GM18873 (cell line): ENCODE measurements at regions not wholly inside any gene's neighbourhood (a gene's known extent, or its start where the extent isn't known, plus 50 kb on each side); places are given as distances from the start of the nearest gene placed in this dataset.

ENCODE experiments used
- ATAC-seq: cut with Tn5 transposase; IDR thresholded peaks from one replicate; pipeline ENCODE4 v1.9.1; 2021; ENCODE audit warnings: mild to moderate bottlenecking, moderate library complexity, moderate number of reproducible peaks; ENCODE audit not compliant: unreplicated experiment, low FRiP score

DNA sequence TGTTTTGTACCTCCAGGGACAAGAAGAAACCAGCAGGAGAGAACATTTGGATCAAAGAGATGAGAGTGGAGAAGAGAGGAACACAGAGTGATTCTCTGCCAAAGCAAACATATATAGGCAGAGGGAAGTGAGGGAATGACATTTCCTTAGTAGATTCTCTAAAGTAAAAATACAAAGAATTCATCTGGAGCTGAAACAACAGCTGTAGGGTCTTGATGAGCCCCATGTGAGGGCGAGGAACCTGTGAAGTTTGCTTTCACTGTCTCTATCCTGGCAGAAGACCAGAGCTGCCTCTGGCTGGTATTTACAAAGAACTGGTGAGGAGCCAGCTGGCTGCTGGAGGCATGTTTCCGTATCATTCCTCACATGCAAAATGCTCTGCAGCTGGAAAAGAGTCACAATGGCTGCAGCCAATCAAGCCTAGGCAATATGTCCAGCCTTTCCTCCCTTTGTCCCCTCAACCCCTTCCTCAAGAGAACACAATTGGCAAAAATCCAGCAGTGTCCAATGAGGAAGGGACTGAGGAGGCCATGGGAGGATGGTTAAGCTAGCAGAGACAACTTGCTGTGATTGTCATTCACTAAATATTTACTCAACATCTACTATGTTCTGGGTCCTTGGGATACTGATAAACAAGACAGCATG, 122.5 kb downstream of the PHLDA1 start:
- no peak for ATAC-seq

DNA sequence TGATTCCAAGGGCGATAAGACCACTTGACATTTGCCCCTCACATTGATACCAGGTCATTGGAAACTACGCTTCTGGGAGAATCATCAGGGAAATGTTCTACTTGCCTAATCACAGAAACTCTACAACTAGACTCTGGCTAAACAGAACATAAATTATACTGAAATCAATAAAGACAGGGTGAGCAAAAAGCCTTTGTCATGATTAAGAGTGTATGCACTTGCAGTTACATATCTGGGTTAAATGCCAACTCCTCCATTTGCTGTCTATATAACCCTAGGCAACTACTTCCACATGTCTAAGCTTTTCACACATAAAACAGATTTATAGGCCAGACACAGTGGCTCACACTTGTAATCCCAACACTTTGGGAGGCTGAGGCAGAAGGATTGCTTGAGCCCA, 125.7 kb downstream of the PHLDA1 start:
- no peak for ATAC-seq

DNA sequence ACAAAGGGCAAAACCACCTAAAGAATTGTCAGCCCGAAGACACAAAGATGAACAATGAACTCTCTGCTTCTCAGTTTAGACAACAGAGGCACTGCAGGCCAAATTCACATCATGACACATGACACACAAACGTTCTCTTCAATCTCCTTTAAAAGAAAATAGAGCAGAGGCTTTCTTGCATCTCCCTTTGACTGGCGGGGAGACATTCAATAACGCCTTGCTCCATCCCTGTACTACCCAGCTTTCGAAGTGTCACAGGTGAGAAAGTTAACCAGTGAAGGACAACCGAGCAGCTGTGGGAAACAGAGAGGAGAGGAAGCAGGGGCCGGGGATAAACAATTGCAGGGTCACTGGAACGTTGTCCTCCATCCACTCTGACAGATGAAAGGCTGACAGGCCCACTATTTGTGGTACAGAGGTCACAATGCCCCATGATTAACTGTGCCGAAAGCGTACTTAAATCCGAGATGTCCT, 130.8 kb downstream of the PHLDA1 start:
- ATAC-seq = no peak

DNA sequence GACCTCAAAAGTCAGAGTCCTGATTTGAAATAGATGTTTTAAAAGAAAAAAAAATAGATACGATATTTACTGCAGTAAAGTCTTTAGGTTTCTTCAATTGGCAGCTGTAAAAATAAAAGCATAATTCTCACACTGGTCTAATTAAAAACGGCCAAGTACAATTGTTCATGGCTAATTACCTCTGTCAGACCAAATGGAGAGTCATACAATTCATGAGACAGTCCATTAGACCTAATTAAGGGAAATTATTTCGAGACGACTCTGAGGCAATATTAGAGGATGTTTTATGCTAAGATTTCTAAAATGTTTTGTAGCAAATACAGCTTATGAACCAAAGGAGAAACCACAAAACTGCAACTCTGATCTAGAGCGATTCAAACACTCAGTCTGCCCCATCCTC, 131.3 kb downstream of the PHLDA1 start:
- no peak for ATAC-seq

DNA sequence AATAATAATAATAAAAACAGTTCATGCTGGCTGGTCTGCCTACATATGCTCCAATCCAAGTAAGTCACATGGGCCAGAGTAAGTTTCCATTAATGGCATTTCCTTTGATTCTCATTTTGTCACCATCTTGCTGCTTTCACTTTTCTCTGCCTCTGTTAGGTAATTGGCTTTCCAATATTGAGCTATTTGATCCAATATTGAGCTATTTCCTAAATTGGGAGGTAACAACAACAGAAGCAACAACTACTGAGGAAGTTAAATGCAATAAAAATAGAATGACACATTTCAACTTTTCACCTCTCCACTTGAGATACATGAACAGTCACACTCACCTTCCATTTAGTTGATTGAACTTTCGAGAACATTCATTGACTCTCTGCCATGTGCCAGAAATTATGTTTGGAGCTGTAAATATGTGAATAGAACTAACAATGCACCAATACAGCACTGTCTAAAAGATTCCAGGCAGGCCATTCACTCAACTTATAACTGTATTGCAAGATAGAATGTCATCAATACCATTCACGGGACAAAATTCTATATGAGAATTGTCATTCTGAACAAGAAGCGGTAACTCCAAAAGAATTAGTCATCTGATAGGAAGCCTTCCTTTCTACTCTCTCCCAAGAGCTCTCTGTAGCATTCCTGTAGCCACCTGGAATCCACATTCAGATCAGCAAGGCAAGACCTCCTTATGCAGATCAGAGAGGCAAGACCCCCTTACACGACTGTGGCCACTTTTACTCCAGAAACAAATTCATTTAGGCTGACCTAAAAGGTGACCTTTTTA, 136.4 kb downstream of the PHLDA1 start:
- no peak for ATAC-seq

DNA sequence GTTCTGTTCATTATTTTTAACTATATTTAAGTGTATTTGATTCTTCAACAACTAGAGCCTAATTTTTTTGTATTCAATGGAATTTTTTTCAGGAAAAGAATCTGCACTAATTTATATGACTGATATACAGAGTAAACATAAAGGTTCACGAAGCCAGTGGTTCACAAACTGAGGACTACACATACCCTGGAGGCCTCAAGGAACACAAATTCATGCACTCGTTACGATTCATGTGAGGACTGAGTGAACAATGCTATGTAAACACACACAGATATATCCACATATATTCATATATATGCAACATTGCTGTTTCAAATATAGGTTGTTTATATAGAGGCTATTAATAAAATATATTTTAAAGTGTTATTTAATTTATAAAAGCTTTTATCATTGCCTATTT, 137.8 kb downstream of the PHLDA1 start:
- ATAC-seq = no peak

DNA sequence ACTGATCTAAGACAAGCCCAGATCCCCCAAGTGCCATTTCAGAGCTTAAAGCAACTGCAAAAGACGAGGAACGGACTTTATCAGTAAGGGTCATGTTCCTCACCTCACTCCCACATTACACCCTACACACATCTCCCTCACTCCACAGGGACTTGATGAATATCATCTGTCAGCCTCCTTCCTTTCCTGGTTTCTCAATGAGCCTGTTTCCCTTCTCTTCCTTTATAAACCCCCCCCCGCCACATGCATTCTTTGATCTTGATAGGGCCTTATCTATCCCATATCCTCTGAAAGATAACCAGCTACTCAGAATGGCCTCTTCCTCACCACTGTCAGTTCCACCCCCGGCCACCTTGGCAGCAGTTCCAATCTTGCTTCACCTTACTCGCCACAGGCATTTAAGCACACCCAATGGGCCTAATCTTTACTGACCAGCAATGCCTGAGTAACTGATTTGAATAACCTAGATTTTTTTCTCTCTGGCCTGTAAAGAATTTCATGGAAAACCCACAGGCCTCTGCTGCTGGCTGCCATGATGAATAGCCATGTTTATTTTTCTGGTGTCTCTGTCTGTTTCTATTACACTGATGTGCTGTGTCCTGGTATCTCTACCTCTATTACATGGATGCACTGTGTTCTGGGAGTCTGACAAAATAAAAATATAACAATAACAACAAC, 138.7 kb downstream of the PHLDA1 start:
- no peak for ATAC-seq

DNA sequence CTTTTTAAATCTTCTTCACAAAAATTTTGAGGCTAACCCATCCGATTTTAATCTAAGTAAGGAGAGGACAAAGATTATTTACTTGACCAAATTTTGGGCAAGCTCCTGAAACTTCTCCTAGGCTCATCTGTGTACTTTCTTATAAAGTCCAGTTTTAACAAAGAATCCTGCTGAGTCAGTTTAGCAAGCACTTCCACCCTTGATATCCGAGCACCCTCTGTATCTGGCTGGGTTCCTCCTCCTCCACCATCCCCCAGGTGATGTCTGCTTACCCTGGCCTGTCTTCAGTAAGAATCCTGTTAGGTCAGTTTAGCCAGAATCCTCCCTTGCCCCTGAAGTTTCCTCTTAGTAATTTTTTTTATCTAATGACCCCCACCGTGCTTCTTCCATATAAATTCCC, 140.5 kb downstream of the PHLDA1 start:
- no peak for ATAC-seq

DNA sequence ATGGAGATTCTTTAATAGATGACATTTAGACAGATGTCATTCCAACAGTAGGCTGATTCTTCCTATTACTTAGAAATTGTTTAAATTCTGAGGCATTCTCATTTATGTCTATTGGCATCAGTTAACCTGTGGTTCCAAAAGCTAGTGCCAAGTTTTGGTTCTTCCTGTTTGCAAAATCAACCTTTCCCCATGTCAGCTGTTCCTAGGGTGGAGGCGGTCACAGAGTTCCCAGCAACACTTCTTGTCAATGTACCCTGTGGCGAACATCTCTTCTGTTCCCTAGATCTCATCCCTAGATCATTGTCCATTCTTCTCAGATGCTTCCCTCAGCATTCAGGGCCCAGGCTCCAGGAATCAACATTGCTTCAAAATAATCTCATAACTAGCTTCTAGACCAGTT, 140.9 kb downstream of the PHLDA1 start:
- ATAC-seq = no peak

DNA sequence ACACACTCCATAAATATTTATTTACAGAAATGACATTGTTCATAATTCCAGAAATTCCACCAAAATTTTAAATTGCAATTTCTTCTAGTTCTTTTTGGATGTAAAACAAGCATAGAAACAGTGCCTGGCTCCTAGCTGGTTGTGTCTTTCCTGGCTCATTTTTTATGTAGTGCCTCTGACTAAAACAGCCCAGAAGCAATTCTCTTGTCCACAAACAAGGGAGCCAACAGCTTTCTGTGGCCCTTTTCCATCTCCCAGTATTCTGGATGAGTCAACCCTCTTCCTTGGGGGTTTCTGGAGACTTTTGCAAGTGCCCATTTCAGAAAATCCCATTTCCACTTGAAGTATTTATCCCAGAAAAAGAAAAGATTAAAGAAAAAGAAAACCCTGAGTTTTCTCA, 141.4 kb downstream of the PHLDA1 start:
- ATAC-seq = no peak

DNA sequence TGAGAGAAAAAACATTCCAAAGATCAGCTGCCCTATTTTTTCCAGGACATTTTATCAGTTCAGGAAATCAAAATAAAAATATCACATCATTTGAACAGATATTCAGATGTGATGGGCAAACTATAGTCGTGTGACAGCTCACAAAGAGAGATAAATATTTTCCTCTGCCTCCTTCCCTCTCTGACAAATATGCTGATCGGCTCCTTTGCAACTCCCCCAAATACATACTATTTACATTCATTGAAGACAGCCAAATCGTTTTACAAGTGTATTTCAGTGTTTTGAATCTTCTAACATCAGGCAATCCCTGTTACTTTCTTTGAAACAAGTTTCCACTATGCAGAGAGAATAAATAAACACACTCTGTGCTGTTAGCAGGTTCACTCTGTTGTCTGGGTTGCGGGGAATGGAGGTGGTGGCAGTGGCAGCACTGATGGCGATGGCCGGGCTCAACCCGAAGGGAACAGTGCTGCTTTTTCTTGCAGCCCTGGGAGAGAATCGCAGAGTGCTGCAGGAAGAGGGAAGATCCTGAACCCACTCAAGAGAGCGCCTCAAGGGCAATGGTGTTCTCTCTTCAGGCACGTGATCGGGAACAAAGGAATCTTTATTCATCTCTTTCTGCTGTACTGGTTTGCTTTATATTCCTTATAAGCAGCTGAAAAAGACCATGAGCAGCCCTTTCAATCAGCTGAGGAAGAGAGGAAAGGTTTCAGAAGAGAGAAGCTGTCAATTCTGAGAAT, 142.5 kb downstream of the PHLDA1 start:
- no peak for ATAC-seq

DNA sequence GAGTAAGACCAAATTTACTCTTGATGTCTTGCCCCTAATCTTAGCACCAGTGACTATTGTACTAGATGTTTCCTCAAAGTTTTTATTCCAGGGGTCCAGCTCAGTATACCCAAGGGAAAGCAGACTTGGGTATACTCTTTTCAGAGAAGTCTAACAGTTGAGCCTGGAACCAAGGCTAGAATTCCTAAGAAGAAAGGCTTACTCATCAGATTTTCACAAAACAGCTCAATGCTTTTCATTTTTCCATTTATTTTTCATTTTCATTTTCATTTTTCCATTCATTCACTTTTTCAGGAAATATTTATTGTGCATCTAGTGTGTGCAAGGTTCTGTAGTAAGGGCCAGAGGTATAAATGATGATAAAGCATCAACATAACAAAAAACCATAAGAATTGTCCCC, 143.2 kb downstream of the PHLDA1 start:
- no peak for ATAC-seq

DNA sequence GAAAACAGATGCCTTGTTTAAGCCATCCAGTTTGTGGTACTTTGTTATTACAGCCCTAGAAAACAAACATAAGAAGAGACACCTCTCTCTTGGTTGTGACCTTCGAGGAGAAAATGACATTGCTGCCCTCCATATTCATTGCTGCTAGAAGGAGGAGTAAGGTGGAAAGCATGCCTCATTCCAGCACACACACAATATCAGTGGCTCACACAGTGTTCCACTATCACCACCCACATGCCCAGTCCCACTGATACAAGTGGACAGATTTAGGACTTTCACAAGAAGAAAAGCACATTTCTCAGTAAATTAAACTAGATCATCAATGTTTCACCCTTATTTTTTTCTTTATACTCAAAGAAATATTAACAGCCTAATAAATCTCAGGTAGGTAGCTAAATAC, 143.6 kb downstream of the PHLDA1 start:
- ATAC-seq = no peak

DNA sequence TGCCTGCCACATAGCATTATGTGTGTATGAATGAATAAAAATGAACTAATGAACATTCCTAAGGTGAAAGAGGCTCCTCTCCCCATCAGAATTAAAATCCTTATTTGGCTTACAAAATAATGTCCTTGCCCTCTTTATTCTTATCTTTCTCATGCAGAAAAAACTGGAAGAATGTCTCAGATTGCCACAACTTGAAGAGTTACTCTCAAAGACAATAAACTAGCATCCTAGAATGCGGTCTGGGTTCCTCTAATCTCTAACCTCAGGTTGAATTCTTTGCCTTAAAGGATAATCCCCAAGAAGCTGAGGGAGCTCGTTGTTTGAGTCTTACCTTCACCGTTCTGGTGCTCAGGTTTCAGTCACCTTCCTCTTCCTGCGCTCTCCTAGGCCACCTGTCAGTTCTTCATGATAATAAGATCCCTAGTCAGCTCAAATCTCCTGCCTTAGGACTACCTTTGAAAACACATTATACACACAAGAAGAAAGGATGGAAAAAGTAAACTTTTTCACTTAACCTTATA, 147.1 kb downstream of the PHLDA1 start:
- no peak for ATAC-seq

DNA sequence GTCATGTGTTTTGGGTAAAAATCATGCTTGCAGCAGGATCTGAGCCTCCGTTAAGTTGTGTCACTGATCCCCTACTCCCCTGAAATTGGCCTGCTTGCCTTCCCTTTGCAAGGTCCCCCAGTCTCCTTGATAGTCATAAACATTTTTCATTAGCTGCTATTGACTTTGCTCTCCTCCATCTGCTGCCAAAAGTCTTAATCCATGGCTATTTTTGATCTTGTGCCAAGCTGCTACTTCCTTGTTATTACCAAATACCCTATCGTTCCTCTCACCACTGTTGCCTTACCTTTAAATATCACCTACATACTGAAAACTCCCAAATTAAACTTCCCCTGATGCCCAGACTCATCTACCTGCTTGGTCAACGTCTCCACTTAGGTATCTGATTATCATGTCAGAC, 148.3 kb downstream of the PHLDA1 start:
- ATAC-seq = no peak

DNA sequence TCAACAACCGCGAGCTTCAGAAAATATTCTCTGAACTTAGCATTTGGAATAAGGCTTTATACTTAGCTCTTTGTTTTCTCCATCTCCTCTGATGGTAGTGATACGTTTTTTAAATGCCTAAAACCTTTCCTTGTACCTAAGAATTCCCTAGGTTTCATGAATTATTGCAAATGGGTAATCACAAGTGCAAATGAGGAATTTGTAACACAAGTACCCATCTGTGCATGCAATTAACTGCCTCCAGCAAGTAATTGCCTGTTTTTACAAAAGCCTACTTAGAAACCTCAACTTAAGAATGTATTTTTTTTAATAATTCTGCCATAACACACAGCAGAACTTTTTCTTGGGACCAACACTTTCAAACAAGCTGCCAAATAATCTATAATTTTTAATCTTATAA, 149.2 kb downstream of the PHLDA1 start:
- ATAC-seq = no peak

DNA sequence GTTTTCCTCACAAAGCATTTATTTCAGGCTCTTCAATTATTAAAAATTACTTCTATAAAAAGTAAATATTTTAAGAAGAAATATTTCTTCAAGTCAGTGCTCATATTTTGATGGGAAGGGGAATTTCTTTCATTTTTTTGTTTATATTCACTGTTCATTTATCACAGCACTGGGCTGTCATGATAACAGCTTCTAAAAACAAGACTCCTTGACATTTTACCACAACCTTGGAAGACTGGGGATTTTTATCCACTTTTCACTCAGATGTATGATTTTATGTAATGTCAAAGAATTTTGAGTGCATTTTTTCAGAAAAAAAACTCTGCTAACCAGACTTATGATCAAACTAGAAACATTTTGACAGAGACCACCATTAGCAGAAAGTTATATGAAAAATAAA, 149.7 kb downstream of the PHLDA1 start:
- no peak for ATAC-seq

DNA sequence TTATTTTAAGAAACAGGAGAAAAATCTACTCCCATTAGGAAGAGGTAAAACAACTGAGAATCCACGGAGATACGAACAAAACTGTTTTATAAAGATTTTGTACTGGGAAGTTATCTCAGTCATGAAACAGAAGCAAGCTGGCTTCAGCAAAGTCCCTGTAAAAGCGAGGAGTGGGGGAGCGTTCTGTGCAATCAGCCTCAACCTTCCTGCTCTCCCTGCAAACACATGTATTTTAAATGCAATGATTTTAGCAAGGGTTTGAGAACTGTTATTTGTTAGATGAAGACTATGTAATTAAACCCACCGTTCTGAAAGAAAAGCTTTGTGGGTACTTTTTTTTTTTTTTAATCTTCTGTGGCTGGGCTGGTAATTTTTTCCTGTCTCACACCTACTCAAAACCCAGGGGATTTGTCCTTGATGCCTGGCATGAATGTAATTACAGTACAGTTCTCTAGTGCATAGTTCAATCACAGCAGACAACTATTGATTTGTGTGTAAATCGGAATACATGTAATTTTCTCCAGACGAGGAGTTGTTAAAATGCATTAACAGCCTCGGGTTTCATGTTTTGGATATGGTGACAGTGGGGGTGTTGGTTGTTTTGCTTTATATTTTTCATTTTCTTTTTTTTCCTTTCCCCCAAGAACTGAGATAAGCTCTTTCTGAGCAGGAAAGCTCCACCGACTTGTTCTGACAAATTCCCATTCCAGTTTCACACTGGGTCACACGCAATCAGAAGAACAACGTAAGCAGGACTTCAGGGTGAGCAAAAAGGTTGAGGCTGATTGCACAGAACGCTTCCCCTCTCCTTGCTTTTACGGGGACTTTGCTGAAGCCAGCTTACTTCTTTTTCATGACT, 153.6 kb downstream of the PHLDA1 start:
- ATAC-seq = no peak

DNA sequence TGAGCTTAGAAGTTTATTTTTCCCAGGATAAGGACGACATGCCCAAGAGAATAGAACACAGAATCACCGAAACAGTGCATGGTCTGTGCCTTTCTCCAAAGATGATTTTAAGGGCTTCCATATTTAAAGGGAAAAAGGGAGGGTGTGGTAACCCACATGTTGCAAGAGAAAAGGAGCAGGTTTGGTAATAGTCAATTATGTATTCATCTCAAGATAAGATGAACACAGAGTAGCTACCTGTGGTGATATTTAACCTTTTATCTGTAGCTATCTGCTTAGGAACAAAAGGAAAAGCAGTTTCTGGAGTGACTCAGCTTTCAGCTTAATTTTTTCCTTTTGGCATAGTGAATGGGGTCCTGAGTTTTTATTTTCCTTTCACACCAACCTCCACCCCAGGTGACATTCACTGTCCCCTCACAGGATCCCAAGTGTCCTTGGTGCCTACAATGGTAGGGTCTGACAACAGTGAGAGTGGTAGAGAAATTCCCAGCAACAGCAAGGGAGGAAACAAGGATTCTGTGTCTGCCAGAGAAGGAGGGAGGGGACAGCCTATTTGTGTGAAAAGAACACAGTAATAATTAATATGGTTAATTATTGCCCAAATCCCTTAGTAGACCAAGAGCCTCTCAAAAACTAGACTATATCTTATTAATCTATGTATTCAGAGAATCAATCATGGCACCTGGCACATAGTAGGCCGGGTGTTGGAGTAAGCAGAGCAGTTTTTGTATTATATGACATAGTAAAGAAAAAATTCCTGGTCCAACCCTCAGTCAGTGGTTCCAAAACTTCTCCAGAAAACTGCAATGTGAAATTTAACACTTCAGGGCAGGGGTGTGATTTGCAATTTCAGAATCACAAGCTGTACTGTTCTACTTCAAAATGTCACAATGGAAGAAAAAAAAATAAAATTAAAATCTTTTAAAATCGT, 154.5 kb downstream of the PHLDA1 start:
- no peak for ATAC-seq
